ENCODE measurements at regions not wholly inside any gene's neighbourhood (a gene's known extent, or its start where the extent isn't known, plus 50 kb on each side); places are given as distances from the start of the nearest gene placed in this dataset.

DNA sequence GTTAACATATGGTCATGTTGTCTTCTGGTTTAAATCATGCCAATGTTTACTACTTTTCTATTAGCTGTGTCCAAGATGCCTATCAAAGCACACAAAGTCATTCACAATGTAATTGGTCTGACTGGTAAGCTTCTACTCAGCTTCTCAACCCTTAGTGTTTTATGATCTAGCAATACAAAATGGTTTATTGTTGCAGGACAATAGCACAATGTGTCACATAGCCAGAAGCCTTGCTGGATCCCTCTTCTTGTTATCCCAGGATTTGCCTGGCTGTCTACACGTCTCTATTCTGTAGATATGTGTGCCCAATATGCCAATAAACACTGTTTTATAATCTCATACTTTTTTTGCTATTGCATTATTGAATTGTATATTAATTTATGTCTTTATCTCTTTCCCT is 1111.0 kb upstream of the AGA start:
- Histone ChIP-seq H3K27ac (no peak overlapping the region), H3K4me1 (ENCODE audit: control insufficient read depth in 1 of 2, insufficient read depth in 1 of 2, low read depth in 1 of 2, low read length in 1 of 2) (no peaks in the 10 kb centered on the region), H3K36me3 (no peaks in the 10 kb centered on the region), H3K9me3 (no peaks in the 10 kb centered on the region), H3K4me3 (ENCODE audit: low read depth in 1 of 2, low read length in 1 of 2) (no peak overlapping the region), H3K27me3 (no peaks in the 10 kb centered on the region)
- TF ChIP-seq, protein P1, sequence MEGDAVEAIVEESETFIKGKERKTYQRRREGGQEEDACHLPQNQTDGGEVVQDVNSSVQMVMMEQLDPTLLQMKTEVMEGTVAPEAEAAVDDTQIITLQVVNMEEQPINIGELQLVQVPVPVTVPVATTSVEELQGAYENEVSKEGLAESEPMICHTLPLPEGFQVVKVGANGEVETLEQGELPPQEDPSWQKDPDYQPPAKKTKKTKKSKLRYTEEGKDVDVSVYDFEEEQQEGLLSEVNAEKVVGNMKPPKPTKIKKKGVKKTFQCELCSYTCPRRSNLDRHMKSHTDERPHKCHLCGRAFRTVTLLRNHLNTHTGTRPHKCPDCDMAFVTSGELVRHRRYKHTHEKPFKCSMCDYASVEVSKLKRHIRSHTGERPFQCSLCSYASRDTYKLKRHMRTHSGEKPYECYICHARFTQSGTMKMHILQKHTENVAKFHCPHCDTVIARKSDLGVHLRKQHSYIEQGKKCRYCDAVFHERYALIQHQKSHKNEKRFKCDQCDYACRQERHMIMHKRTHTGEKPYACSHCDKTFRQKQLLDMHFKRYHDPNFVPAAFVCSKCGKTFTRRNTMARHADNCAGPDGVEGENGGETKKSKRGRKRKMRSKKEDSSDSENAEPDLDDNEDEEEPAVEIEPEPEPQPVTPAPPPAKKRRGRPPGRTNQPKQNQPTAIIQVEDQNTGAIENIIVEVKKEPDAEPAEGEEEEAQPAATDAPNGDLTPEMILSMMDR (IDR thresholded peaks at IDR 0.05), result no peak

DNA sequence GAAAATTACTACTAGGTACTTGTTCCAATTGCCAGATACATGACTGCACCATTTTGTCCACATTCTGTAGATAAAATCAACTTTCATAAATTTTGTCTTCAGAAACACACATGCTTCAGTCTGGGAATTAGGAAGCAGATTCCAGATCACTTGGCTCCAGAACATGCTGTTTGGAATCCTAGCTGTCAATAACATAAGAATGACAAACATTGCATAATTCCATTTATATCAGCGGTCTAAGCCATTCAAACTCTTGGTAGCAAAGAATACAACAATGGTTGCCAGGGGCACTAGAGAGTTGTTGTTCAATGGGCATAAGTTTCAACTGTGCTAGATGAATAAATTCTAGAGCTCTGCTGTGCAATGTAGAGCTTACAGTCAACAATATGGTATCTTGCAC is 1112.1 kb upstream of the AGA start:
- Histone ChIP-seq H3K27me3 (no peaks in the 10 kb centered on the region), H3K9me3 (no peaks in the 10 kb centered on the region), H3K36me3 (no peaks in the 10 kb centered on the region), H3K4me1 (ENCODE audit: control insufficient read depth in 1 of 2, insufficient read depth in 1 of 2, low read depth in 1 of 2, low read length in 1 of 2) (no peaks in the 10 kb centered on the region), H3K27ac (no peak overlapping the region), H3K4me3 (ENCODE audit: low read depth in 1 of 2, low read length in 1 of 2) (no peak overlapping the region)
- TF ChIP-seq, protein P1 (IDR thresholded peaks at IDR 0.05), result no peak

DNA sequence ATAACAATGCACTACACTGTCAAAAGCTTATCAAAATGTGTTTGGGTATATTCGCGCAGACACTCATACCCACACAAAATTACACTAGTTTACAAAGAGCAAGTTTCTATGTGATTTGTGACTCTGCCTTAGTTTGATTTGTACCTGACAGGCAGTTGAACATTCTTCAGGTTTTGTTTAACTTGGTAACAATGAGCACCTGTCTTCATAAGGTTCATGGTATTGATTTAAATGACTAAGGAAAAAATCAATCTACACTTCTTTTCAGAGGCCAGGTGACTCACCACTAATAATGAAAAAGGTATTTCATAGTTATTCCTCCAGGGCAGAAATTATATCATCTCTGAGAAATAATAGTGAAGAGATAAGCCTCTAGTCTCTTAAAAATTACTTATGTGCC is 1114.6 kb upstream of the AGA start:
- TF ChIP-seq, protein P1 (IDR thresholded peaks at IDR 0.05), result no peak

DNA sequence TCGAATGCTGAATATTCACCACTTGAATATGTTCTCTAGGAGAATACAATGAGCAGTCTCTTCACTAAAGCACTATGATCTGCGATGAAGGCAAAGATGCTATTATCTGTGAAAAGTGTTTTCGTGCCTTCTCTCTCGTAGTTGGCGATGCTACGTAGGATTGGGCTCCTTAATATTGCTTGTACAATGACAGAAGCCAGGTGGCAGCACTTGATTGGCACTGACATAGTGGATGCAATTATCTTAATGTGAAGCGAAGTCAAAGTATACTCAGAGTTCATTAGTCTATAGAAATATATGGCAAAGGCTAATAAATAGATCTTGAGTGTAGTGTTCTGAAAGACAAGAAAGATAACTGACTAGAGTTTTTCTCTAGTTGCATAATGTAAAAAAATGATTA is 1135.7 kb upstream of the AGA start:
- no peak overlapping the region for H3K27ac ChIP-seq
- H3K4me1 ChIP-seq (ENCODE audit: control insufficient read depth in 1 of 2, insufficient read depth in 1 of 2, low read depth in 1 of 2, low read length in 1 of 2), result no peaks in the 10 kb centered on the region
- no peaks in the 10 kb centered on the region for H3K36me3 ChIP-seq
- H3K4me3 ChIP-seq (ENCODE audit: low read depth in 1 of 2, low read length in 1 of 2), result no peak overlapping the region
- TF ChIP-seq, protein P1 (IDR thresholded peaks at IDR 0.05), result no peak
- H3K27me3 ChIP-seq, result no peaks in the 10 kb centered on the region
- no peaks in the 10 kb centered on the region for H3K9me3 ChIP-seq

More for the DNA sequence above, 1114.6 kb upstream of the AGA start:
- Histone ChIP-seq H3K9me3 (no peaks in the 10 kb centered on the region), H3K27ac (no peak overlapping the region), H3K27me3 (no peaks in the 10 kb centered on the region), H3K36me3 (no peaks in the 10 kb centered on the region), H3K4me1 (ENCODE audit: control insufficient read depth in 1 of 2, insufficient read depth in 1 of 2, low read depth in 1 of 2, low read length in 1 of 2) (no peaks in the 10 kb centered on the region), H3K4me3 (ENCODE audit: low read depth in 1 of 2, low read length in 1 of 2) (no peak overlapping the region)

DNA sequence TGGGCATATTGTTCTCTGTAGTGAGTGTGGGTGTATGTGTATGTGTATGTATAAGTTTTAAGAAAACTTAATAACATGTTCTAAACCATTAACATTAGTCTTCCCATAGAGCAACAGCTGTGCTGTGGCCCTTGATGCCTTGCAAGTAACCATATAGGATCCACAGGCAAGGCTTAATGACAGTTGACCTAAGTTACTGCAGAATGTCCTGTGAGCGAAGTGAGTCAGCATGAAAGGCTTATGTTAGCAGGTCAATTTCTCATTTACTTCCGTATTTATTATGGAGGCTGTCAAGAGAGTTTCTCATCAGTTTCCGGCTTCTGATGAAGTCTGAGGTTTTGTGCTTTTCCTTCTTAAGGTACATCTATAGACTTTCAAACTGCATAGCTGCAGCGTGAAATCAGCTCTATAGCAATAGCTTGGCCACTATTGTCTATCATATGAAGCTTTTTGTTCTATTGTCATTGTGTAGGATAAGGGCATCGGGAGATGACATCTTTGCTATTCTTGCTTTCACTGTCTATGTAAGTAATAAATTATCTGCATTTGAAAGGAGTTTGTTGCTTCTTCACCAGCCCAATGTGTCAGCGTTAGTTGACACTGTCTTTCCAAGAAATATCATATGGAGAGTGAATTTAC is 1153.4 kb upstream of the AGA start:
- H3K4me3 ChIP-seq (ENCODE audit: low read depth in 1 of 2, low read length in 1 of 2), result no peak overlapping the region
- H3K36me3 ChIP-seq, result no peaks in the 10 kb centered on the region
- no peak overlapping the region for H3K27ac ChIP-seq
- H3K9me3 ChIP-seq, result no peaks in the 10 kb centered on the region
- H3K4me1 ChIP-seq (ENCODE audit: control insufficient read depth in 1 of 2, insufficient read depth in 1 of 2, low read depth in 1 of 2, low read length in 1 of 2), result no peaks in the 10 kb centered on the region
- TF ChIP-seq, protein P1 (IDR thresholded peaks at IDR 0.05), result no peak
- no peaks in the 10 kb centered on the region for H3K27me3 ChIP-seq
